Endothelial cell of hepatic sinusoid (primary cell): ENCODE measurements at regions not wholly inside any gene's neighbourhood (a gene's known extent, or its start where the extent isn't known, plus 50 kb on each side); places are given as distances from the start of the nearest gene placed in this dataset.

Experiments
- in situ Hi-C: cut with HindIII; loops from 2 replicates; pipeline ENCODE4 v1.10.0; 2017; ENCODE audit warnings: low sequenced_read_pairs

- in situ Hi-C loops, result no loop called here
Measured at GRCh38 chr16:54425681-54426552, 139.3 kb upstream of the IRX3 start.

GRCh38 chr16:54425068-54425467, 138.5 kb upstream of the IRX3 start:
- in situ Hi-C loops, result no loop called here

- in situ Hi-C loops, result no loop called here
Measured at GRCh38 chr16:54424043-54424451, 137.5 kb upstream of the IRX3 start.

GRCh38 chr16:54422569-54422978, 136.0 kb upstream of the IRX3 start:
- in situ Hi-C loops, result no loop called here

GRCh38 chr16:54422159-54422558, 135.6 kb upstream of the IRX3 start:
- in situ Hi-C loops, result no loop called here

- in situ Hi-C loops, result no loop called here
Measured at GRCh38 chr16:54421220-54421619, 134.6 kb upstream of the IRX3 start.

- in situ Hi-C loops, result no loop called here
Measured at GRCh38 chr16:54418903-54419302, 132.3 kb upstream of the IRX3 start.

- in situ Hi-C loops, result no loop called here
Measured at GRCh38 chr16:54417384-54417783, 130.8 kb upstream of the IRX3 start.

GRCh38 chr16:54414671-54415070, 128.1 kb upstream of the IRX3 start:
- in situ Hi-C loops, result no loop called here

GRCh38 chr16:54412777-54413455, 126.3 kb upstream of the IRX3 start:
- in situ Hi-C loops, result no loop called here

- in situ Hi-C loops, result no loop called here
Measured at GRCh38 chr16:54412037-54412436, 125.5 kb upstream of the IRX3 start.

GRCh38 chr16:54411544-54411943, 125.0 kb upstream of the IRX3 start:
- in situ Hi-C loops, result no loop called here

- in situ Hi-C loops, result no loop called here
Measured at GRCh38 chr16:54409982-54410381, 123.4 kb upstream of the IRX3 start.

- in situ Hi-C loops, result no loop called here
Measured at GRCh38 chr16:54407596-54407995, 121.0 kb upstream of the IRX3 start.

GRCh38 chr16:54405478-54405877, 118.9 kb upstream of the IRX3 start:
- in situ Hi-C loops, result no loop called here

- in situ Hi-C loops, result no loop called here
Measured at GRCh38 chr16:54403580-54403979, 117.0 kb upstream of the IRX3 start.

- in situ Hi-C loops, result no loop called here
Measured at GRCh38 chr16:54402873-54403272, 116.3 kb upstream of the IRX3 start.

- in situ Hi-C loops, result no loop called here
Measured at GRCh38 chr16:54402270-54402669, 115.7 kb upstream of the IRX3 start.

- in situ Hi-C loops, result no loop called here
Measured at GRCh38 chr16:54400261-54400660, 113.7 kb upstream of the IRX3 start.

GRCh38 chr16:54398986-54399385, 112.4 kb upstream of the IRX3 start:
- in situ Hi-C loops, result no loop called here

- in situ Hi-C loops, result no loop called here
Measured at GRCh38 chr16:54397838-54398237, 111.3 kb upstream of the IRX3 start.

- in situ Hi-C loops, result no loop called here
Measured at GRCh38 chr16:54397190-54397835, 110.7 kb upstream of the IRX3 start.
